ENCODE measurements at regions not wholly inside any gene's neighbourhood (a gene's known extent, or its start where the extent isn't known, plus 50 kb on each side); places are given as distances from the start of the nearest gene placed in this dataset.
"Not testable (repeated sequence)": the region's sequence is repeated elsewhere in the genome, so short reads cannot be mapped to it uniquely, and the experiment has no call there.

GRCh38 chr1:221530159-221530558 lies 211.7 kb downstream of the DUSP10 start:
- DNase-seq (ENCODE audit: low spot score), result not testable (repeated sequence)

GRCh38 chr1:221530791-221531190 lies 211.1 kb downstream of the DUSP10 start:
- no peak for DNase-seq (ENCODE audit: low spot score)

- DNase-seq (ENCODE audit: low spot score), result no peak
These were observed 209.7 kb downstream of the DUSP10 start for GRCh38 chr1:221532071-221532773.

GRCh38 chr1:221541296-221541695 lies 200.6 kb downstream of the DUSP10 start:
- no peak for DNase-seq (ENCODE audit: low spot score)

GRCh38 chr1:221543529-221544120 lies 198.3 kb downstream of the DUSP10 start:
- DNase-seq (ENCODE audit: low spot score), result no peak

- DNase-seq (ENCODE audit: low spot score), result no peak
These were observed 192.9 kb downstream of the DUSP10 start for GRCh38 chr1:221548942-221549341.

- DNase-seq (ENCODE audit: low spot score), result no peak
These were observed 192.1 kb downstream of the DUSP10 start for GRCh38 chr1:221549815-221550214.

GRCh38 chr1:221552792-221553191 lies 189.1 kb downstream of the DUSP10 start:
- DNase-seq (ENCODE audit: low spot score), result not testable (repeated sequence)

GRCh38 chr1:221555689-221556433 lies 186.0 kb downstream of the DUSP10 start:
- no peak for DNase-seq (ENCODE audit: low spot score)

GRCh38 chr1:221556435-221556834 lies 185.5 kb downstream of the DUSP10 start:
- DNase-seq (ENCODE audit: low spot score), result no peak

- DNase-seq (ENCODE audit: low spot score), result no peak
These were observed 184.9 kb downstream of the DUSP10 start for GRCh38 chr1:221557013-221557412.

- no peak for DNase-seq (ENCODE audit: low spot score)
These were observed 183.5 kb downstream of the DUSP10 start for GRCh38 chr1:221558396-221558795.

- DNase-seq (ENCODE audit: low spot score), result no peak
These were observed 182.0 kb downstream of the DUSP10 start for GRCh38 chr1:221559911-221560310.

- no peak for DNase-seq (ENCODE audit: low spot score)
These were observed 179.1 kb downstream of the DUSP10 start for GRCh38 chr1:221562542-221563475.

- DNase-seq (ENCODE audit: low spot score), result no peak
These were observed 178.4 kb downstream of the DUSP10 start for GRCh38 chr1:221563476-221563921.

- DNase-seq (ENCODE audit: low spot score), result no peak
These were observed 177.0 kb downstream of the DUSP10 start for GRCh38 chr1:221564891-221565290.

- no peak for DNase-seq (ENCODE audit: low spot score)
These were observed 176.2 kb downstream of the DUSP10 start for GRCh38 chr1:221565711-221566110.

- DNase-seq (ENCODE audit: low spot score), result no peak
These were observed 173.9 kb downstream of the DUSP10 start for GRCh38 chr1:221567859-221568507.

- DNase-seq (ENCODE audit: low spot score), result no peak
These were observed 168.1 kb downstream of the DUSP10 start for GRCh38 chr1:221573756-221574155.

GRCh38 chr1:221574529-221574928 lies 167.4 kb downstream of the DUSP10 start:
- DNase-seq (ENCODE audit: low spot score), result no peak

- no peak for DNase-seq (ENCODE audit: low spot score)
These were observed 166.3 kb downstream of the DUSP10 start for GRCh38 chr1:221575605-221576004.

Data from ecto neural progenitor cell (in vitro differentiated cells).